LoVo (cell line): ENCODE measurements at regions not wholly inside any gene's neighbourhood (a gene's known extent, or its start where the extent isn't known, plus 50 kb on each side); places are given as distances from the start of the nearest gene placed in this dataset.
"Not testable (repeated sequence)": the region's sequence is repeated elsewhere in the genome, so short reads cannot be mapped to it uniquely, and the experiment has no call there.

Experiments
- DNase-seq: peaks from one replicate; pipeline ENCODE4 v3.0.0-alpha.2; 2016; ENCODE audit warnings: low spot score

- no peak for DNase-seq
Observed at GRCh38 chrX:55813150-55813549, 95.6 kb downstream of the RRAGB start.

GRCh38 chrX:55815546-55815945 is 98.0 kb downstream of the RRAGB start:
- DNase-seq = no peak

GRCh38 chrX:55816023-55816422 is 98.5 kb downstream of the RRAGB start:
- no peak for DNase-seq

- DNase-seq = no peak
Observed at GRCh38 chrX:55818673-55819375, 101.3 kb downstream of the RRAGB start.

- no peak for DNase-seq
Observed at GRCh38 chrX:55839485-55839884, 121.9 kb downstream of the RRAGB start.

- DNase-seq = no peak
Observed at GRCh38 chrX:55841962-55842752, 124.6 kb downstream of the RRAGB start.

- not testable (repeated sequence) for DNase-seq
Observed at GRCh38 chrX:55866779-55867178, 149.2 kb downstream of the RRAGB start.

GRCh38 chrX:55867181-55867651 is 149.7 kb downstream of the RRAGB start:
- no peak for DNase-seq

GRCh38 chrX:55867708-55868107 is 150.2 kb downstream of the RRAGB start:
- no peak for DNase-seq

GRCh38 chrX:55874807-55875206 is 157.3 kb downstream of the RRAGB start:
- DNase-seq = no peak

- not testable (repeated sequence) for DNase-seq
Observed at GRCh38 chrX:55883541-55883940, 166.0 kb downstream of the RRAGB start.

- DNase-seq = peak; percentile 29
Observed at GRCh38 chrX:55907968-55908607, 190.5 kb downstream of the RRAGB start.

GRCh38 chrX:55908661-55909212 is 191.2 kb downstream of the RRAGB start:
- peak; percentile 17 for DNase-seq

GRCh38 chrX:55919367-55920221 is 202.0 kb downstream of the RRAGB start:
- DNase-seq = no peak

GRCh38 chrX:55924574-55924973 is 207.0 kb downstream of the RRAGB start:
- DNase-seq = no peak

GRCh38 chrX:55928529-55928928 is 211.0 kb downstream of the RRAGB start:
- DNase-seq = not testable (repeated sequence)
